GM12874 (cell line): ENCODE measurements at regions not wholly inside any gene's neighbourhood (a gene's known extent, or its start where the extent isn't known, plus 50 kb on each side); places are given as distances from the start of the nearest gene placed in this dataset.

Source experiments
- CTCF ChIP-seq: IDR thresholded peaks from 2 replicates; pipeline ENCODE4 v1.5.1; 2011; ENCODE audit warnings: low read depth, mild to moderate bottlenecking, control low read depth, low read length, moderate library complexity; ENCODE audit not compliant: insufficient read depth

- no peak for TF ChIP-seq CTCF
These were observed 157.4 kb downstream of the OGFRL1 start for GRCh38 chr6:71446057-71446456.

- TF ChIP-seq CTCF = no peak
These were observed 157.9 kb downstream of the OGFRL1 start for GRCh38 chr6:71446470-71446869.

GRCh38 chr6:71452697-71453370, 164.2 kb downstream of the OGFRL1 start:
- TF ChIP-seq CTCF = no peak

GRCh38 chr6:71453371-71453706, 164.7 kb downstream of the OGFRL1 start:
- no peak for TF ChIP-seq CTCF

- no peak for TF ChIP-seq CTCF
These were observed 165.4 kb downstream of the OGFRL1 start for GRCh38 chr6:71454056-71454455.

GRCh38 chr6:71457929-71458328, 169.3 kb downstream of the OGFRL1 start:
- TF ChIP-seq CTCF = no peak

GRCh38 chr6:71459162-71459561, 170.6 kb downstream of the OGFRL1 start:
- no peak for TF ChIP-seq CTCF

GRCh38 chr6:71460933-71461332, 172.3 kb downstream of the OGFRL1 start:
- no peak for TF ChIP-seq CTCF
